ENCODE measurements at regions not wholly inside any gene's neighbourhood (a gene's known extent, or its start where the extent isn't known, plus 50 kb on each side); places are given as distances from the start of the nearest gene placed in this dataset.

DNA sequence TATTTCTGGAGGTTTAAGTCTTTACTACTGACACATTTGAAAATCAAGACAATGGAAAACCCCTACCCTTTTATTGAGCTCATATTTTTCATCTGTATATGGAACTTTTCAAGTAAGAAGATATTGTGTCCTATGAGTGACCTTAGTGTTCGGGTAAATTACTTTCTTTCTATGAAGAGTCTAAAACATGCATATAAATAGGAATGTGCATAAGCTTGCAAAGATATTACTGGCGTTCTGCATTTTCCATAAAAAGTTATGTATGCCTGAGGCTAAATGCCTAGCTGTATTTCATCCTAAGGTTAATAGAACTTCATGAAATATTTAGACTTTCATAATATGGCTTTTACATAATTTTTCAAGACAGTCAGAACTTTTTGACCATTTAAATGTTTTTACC is 495.8 kb upstream of the ADAMTS5 start:
- TF ChIP-seq, protein P1, sequence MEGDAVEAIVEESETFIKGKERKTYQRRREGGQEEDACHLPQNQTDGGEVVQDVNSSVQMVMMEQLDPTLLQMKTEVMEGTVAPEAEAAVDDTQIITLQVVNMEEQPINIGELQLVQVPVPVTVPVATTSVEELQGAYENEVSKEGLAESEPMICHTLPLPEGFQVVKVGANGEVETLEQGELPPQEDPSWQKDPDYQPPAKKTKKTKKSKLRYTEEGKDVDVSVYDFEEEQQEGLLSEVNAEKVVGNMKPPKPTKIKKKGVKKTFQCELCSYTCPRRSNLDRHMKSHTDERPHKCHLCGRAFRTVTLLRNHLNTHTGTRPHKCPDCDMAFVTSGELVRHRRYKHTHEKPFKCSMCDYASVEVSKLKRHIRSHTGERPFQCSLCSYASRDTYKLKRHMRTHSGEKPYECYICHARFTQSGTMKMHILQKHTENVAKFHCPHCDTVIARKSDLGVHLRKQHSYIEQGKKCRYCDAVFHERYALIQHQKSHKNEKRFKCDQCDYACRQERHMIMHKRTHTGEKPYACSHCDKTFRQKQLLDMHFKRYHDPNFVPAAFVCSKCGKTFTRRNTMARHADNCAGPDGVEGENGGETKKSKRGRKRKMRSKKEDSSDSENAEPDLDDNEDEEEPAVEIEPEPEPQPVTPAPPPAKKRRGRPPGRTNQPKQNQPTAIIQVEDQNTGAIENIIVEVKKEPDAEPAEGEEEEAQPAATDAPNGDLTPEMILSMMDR (IDR thresholded peaks at IDR 0.05), result no peak
- TF ChIP-seq EZH2 (IDR thresholded peaks at IDR 0.05), result no peak
